Cardiac muscle cell (in vitro differentiated cells and primary cell): ENCODE measurements at regions not wholly inside any gene's neighbourhood (a gene's known extent, or its start where the extent isn't known, plus 50 kb on each side); places are given as distances from the start of the nearest gene placed in this dataset.

Experiments
- DNase-seq, 2 donors: peaks; one replicate each; pipeline versions ENCODE4 v3.0.0 to v3.0.0-alpha.2; 2010 to 2017; ENCODE audit warnings: low read depth in 1 of 2, low spot score in 1 of 2
- H3K27ac ChIP-seq: fragments of 200-600 bp; sonication (generic); 2 replicates; pipeline ENCODE4 v1.5.1; 2016
- H3K27me3 ChIP-seq: fragments of 200-600 bp; sonication (generic); 2 replicates; pipeline ENCODE4 v1.6.0; 2016; ENCODE audit warnings: control low read depth
- H3K36me3 ChIP-seq: fragments of 200-600 bp; sonication (generic); 2 replicates; pipeline ENCODE4 v1.5.1; 2016; ENCODE audit warnings: control low read depth
- H3K4me1 ChIP-seq: fragments of 200-600 bp; sonication (generic); 2 replicates; pipeline ENCODE4 v1.8.1; 2017; ENCODE audit warnings: low read depth, mild to moderate bottlenecking, mixed run types
- H3K4me3 ChIP-seq: fragments of 200-600 bp; sonication (generic); 2 replicates; pipeline ENCODE4 v1.5.1; 2016; ENCODE audit warnings: mild to moderate bottlenecking
- H3K9me3 ChIP-seq: fragments of 200-600 bp; sonication (generic); 2 replicates; pipeline ENCODE4 v1.5.1; 2017; ENCODE audit warnings: low read depth, mild to moderate bottlenecking, control low read depth
- TF ChIP-seq, protein P1 (sequence below): IDR thresholded peaks from 2 replicates; pipeline ENCODE4 v1.5.1; 2012; ENCODE audit warnings: low read depth, mild to moderate bottlenecking, low read length

DNA sequence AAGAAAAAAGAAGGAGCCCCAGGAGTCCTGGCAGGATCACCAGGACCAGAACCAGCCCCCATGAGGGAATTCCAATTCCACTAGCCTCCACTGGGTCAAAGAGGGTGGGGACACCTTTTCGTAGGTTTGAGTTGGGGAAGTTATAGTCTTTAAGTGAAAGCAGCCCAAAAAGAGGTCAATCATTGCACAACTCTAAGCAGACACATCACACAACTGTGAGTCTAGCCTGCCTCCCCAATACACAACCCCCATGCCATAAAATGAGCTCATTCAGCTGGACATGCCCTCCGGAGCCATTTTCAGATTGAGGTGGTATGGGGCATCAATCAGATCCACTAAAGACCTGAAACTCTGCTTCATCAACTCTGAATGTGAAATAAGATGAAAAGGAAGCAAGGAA, 179.9 kb downstream of the NPHP4 start:
- Histone ChIP-seq H3K9me3 (no peaks in the 10 kb centered on the region), H3K4me1 (no peaks in the 10 kb centered on the region), H3K27ac (no peak overlapping the region), H3K4me3 (no peak overlapping the region), H3K27me3 (no peaks in the 10 kb centered on the region), H3K36me3 (no peaks in the 10 kb centered on the region)
- TF ChIP-seq, protein P1, sequence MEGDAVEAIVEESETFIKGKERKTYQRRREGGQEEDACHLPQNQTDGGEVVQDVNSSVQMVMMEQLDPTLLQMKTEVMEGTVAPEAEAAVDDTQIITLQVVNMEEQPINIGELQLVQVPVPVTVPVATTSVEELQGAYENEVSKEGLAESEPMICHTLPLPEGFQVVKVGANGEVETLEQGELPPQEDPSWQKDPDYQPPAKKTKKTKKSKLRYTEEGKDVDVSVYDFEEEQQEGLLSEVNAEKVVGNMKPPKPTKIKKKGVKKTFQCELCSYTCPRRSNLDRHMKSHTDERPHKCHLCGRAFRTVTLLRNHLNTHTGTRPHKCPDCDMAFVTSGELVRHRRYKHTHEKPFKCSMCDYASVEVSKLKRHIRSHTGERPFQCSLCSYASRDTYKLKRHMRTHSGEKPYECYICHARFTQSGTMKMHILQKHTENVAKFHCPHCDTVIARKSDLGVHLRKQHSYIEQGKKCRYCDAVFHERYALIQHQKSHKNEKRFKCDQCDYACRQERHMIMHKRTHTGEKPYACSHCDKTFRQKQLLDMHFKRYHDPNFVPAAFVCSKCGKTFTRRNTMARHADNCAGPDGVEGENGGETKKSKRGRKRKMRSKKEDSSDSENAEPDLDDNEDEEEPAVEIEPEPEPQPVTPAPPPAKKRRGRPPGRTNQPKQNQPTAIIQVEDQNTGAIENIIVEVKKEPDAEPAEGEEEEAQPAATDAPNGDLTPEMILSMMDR: no peak
- no peak for DNase-seq

DNA sequence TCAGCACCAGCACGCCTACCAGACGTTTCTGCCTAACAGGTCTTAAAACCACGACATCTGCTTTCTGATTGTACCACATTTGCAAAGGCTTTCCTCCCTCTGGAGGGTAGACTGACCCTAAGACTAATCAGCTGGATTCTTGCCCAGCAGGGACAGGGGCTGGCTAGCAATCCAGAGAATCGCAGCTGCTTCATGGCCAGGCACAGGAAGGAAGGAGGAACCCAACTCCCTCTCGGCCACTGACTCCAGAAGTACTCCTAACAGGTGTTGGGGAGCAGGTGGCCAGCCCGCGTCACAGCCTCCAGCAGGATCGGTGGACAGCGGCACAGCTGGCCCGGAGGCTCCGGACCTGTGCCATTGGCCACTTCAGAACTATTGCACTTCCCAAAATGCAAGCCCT, 180.8 kb downstream of the NPHP4 start:
- Histone ChIP-seq H3K9me3 (no peaks in the 10 kb centered on the region), H3K4me3 (no peak overlapping the region), H3K36me3 (no peaks in the 10 kb centered on the region), H3K27me3 (no peaks in the 10 kb centered on the region), H3K27ac (no peak overlapping the region), H3K4me1 (no peaks in the 10 kb centered on the region)
- TF ChIP-seq, protein P1: no peak
- DNase-seq: no peak

GRCh38 chr1:5810553-5811270, 181.5 kb downstream of the NPHP4 start:
- Histone ChIP-seq H3K9me3 (no peaks in the 10 kb centered on the region), H3K4me1 (no peaks in the 10 kb centered on the region), H3K27ac (no peak overlapping the region), H3K27me3 (no peaks in the 10 kb centered on the region), H3K36me3 (no peaks in the 10 kb centered on the region), H3K4me3 (no peak overlapping the region)
- DNase-seq: no peak
- TF ChIP-seq, protein P1: no peak

DNA sequence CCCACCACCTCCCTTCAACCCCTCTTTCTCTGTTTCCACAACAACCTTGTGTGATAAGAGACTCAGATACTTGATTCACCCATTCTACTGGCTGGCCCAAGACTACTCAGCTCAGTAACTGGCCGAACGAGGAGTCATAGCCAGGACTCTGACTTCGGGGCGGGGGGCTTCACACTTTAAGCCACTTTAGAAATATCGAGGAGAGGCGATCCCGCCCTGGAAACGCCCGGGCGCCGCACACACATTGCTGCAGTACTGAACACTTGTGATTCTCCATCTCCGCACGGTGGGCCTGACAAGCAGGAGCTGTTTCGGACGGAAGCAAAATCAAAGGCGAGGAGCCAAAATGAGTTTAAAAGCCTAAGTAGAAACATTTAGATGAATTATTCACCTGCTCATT, 182.1 kb downstream of the NPHP4 start:
- Histone ChIP-seq H3K36me3 (no peaks in the 10 kb centered on the region), H3K27ac (no peak overlapping the region), H3K9me3 (no peaks in the 10 kb centered on the region), H3K27me3 (no peaks in the 10 kb centered on the region), H3K4me1 (no peaks in the 10 kb centered on the region), H3K4me3 (no peak overlapping the region)
- TF ChIP-seq, protein P1: no peak
- no peak for DNase-seq

DNA sequence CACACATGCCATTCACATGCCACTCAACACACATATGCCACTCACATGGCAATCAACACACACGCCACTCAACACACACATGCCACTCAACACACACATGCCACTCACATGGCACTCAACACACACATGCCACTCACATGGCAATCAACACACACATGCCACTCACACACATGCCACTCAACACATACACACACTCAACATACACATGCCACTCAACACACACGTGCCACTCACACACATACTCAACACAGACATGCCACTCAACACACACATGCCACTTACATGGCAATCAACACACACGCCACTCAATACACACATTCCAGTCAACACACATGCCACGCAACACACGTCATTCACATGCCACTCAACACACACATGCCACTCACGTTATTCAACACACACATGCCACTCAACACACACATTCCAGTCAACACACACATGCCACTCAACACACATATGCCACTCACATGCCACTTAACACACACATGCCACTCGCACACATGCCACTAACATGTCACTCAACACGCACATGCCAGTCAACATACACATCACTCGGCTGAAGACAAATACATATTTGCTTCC, 182.9 kb downstream of the NPHP4 start:
- DNase-seq: no peak
- Histone ChIP-seq H3K4me1 (no peaks in the 10 kb centered on the region), H3K27me3 (no peaks in the 10 kb centered on the region), H3K9me3 (no peaks in the 10 kb centered on the region), H3K36me3 (no peaks in the 10 kb centered on the region), H3K4me3 (no peak overlapping the region), H3K27ac (no peak overlapping the region)
- TF ChIP-seq, protein P1: no peak
